NT2/D1 (cell line): ENCODE measurements at regions not wholly inside any gene's neighbourhood (a gene's known extent, or its start where the extent isn't known, plus 50 kb on each side); places are given as distances from the start of the nearest gene placed in this dataset.

ENCODE experiments used
- YY1 ChIP-seq: IDR thresholded peaks from 2 replicates; pipeline ENCODE4 v1.6.1; 2011; ENCODE audit not compliant: insufficient read length, insufficient read depth
- ZNF274 ChIP-seq: IDR thresholded peaks from 2 replicates; pipeline ENCODE4 v1.6.1; 2011; ENCODE audit warnings: mild to moderate bottlenecking, low read depth, low read length

DNA sequence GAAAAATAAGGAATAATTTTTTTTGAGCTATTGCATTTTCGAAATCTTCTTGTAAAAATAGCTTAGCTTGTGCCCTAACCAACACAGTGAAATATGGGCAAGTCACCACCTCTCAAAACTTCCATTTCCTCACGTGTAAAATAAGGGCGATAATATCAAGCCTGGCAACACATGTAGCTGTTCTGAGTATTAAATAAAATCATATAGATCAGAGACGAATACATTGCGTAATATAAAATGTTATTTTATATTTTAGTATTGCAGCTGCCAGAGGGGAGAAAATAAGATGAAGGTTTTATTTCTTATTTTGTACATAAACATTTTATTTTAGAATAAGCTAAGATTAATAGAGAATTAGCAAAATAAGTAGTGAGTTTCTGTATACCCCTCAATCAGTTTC is 85.9 kb downstream of the C21orf91 start:
- no peak for TF ChIP-seq YY1
- TF ChIP-seq ZNF274, result no peak
